ENCODE measurements at regions not wholly inside any gene's neighbourhood (a gene's known extent, or its start where the extent isn't known, plus 50 kb on each side); places are given as distances from the start of the nearest gene placed in this dataset.
"Not testable (repeated sequence)": the region's sequence is repeated elsewhere in the genome, so short reads cannot be mapped to it uniquely, and the experiment has no call there.

- not testable (repeated sequence) for H3K9me2 ChIP-seq (replicated peaks; ENCODE audit: insufficient read depth); H2AFZ ChIP-seq; H3K9me3 ChIP-seq (ENCODE audit: low read depth); H3K4me1 ChIP-seq (ENCODE audit: insufficient read depth); H3K4me2 ChIP-seq; H3K79me2 ChIP-seq; H3K36me3 ChIP-seq (replicated peaks; ENCODE audit: insufficient read depth, low read depth); H3K27ac ChIP-seq; DNase-seq (ENCODE audit: low spot score); H3K4me3 ChIP-seq; H4K20me1 ChIP-seq (ENCODE audit: insufficient read depth, poor library complexity, severe bottlenecking); H3K27me3 ChIP-seq
- WGBS (ENCODE audit: low lambda C conversion rate, missing lambda C conversion rate) = 61% methylated on average over 1 of the region's 1 CpG
Measured at GRCh38 chr9:42239445-42240260, 56.2 kb downstream of the SPATA31A6 start.

GRCh38 chr9:42240261-42240579 is 56.8 kb downstream of the SPATA31A6 start:
- not testable (repeated sequence) for H3K36me3 ChIP-seq (replicated peaks; ENCODE audit: insufficient read depth, low read depth); H3K4me3 ChIP-seq; H3K9me3 ChIP-seq (ENCODE audit: low read depth); H3K27me3 ChIP-seq; H3K9me2 ChIP-seq (replicated peaks; ENCODE audit: insufficient read depth); DNase-seq (ENCODE audit: low spot score); H3K4me1 ChIP-seq (ENCODE audit: insufficient read depth); H3K4me2 ChIP-seq; H2AFZ ChIP-seq; H4K20me1 ChIP-seq (ENCODE audit: insufficient read depth, poor library complexity, severe bottlenecking); H3K27ac ChIP-seq; H3K79me2 ChIP-seq
- WGBS (ENCODE audit: low lambda C conversion rate, missing lambda C conversion rate) = 53% methylated on average over 1 of the region's 1 CpG

- not testable (repeated sequence) for H3K9me2 ChIP-seq (replicated peaks; ENCODE audit: insufficient read depth); H3K27me3 ChIP-seq; H4K20me1 ChIP-seq (ENCODE audit: insufficient read depth, poor library complexity, severe bottlenecking); H3K27ac ChIP-seq; H3K9me3 ChIP-seq (ENCODE audit: low read depth); H3K4me3 ChIP-seq; H3K4me1 ChIP-seq (ENCODE audit: insufficient read depth); H3K36me3 ChIP-seq (replicated peaks; ENCODE audit: insufficient read depth, low read depth); H3K79me2 ChIP-seq; H3K4me2 ChIP-seq; H2AFZ ChIP-seq; DNase-seq (ENCODE audit: low spot score)
- 83% methylated on average over 2 of the region's 2 CpGs for WGBS (ENCODE audit: low lambda C conversion rate, missing lambda C conversion rate)
Measured at GRCh38 chr9:42243211-42243610, 59.8 kb downstream of the SPATA31A6 start.

GRCh38 chr9:42243822-42244221 is 60.4 kb downstream of the SPATA31A6 start:
- H3K9me2 ChIP-seq (replicated peaks; ENCODE audit: insufficient read depth); H3K27me3 ChIP-seq; H3K9me3 ChIP-seq (ENCODE audit: low read depth); H3K79me2 ChIP-seq; H3K4me1 ChIP-seq (ENCODE audit: insufficient read depth); H3K4me2 ChIP-seq; H3K4me3 ChIP-seq; H2AFZ ChIP-seq; H4K20me1 ChIP-seq (ENCODE audit: insufficient read depth, poor library complexity, severe bottlenecking); DNase-seq (ENCODE audit: low spot score); H3K36me3 ChIP-seq (replicated peaks; ENCODE audit: insufficient read depth, low read depth); H3K27ac ChIP-seq: not testable (repeated sequence)
- WGBS (ENCODE audit: low lambda C conversion rate, missing lambda C conversion rate) = 81% methylated on average over 3 of the region's 3 CpGs

- not testable (repeated sequence) for DNase-seq (ENCODE audit: low spot score); H3K4me2 ChIP-seq; H2AFZ ChIP-seq; H3K4me1 ChIP-seq (ENCODE audit: insufficient read depth); H3K36me3 ChIP-seq (replicated peaks; ENCODE audit: insufficient read depth, low read depth); H4K20me1 ChIP-seq (ENCODE audit: insufficient read depth, poor library complexity, severe bottlenecking); H3K27me3 ChIP-seq; H3K4me3 ChIP-seq; H3K9me3 ChIP-seq (ENCODE audit: low read depth); H3K9me2 ChIP-seq (replicated peaks; ENCODE audit: insufficient read depth); H3K79me2 ChIP-seq; H3K27ac ChIP-seq
- 77% methylated on average over 6 of the region's 6 CpGs for WGBS (ENCODE audit: low lambda C conversion rate, missing lambda C conversion rate)
Measured at GRCh38 chr9:42268729-42269128, 85.3 kb downstream of the SPATA31A6 start.

GRCh38 chr9:42269171-42269570 is 85.7 kb downstream of the SPATA31A6 start:
- H3K79me2 ChIP-seq; H3K27ac ChIP-seq; H3K27me3 ChIP-seq; H3K9me2 ChIP-seq (replicated peaks; ENCODE audit: insufficient read depth); H3K36me3 ChIP-seq (replicated peaks; ENCODE audit: insufficient read depth, low read depth); H4K20me1 ChIP-seq (ENCODE audit: insufficient read depth, poor library complexity, severe bottlenecking); H2AFZ ChIP-seq; H3K9me3 ChIP-seq (ENCODE audit: low read depth); H3K4me3 ChIP-seq; H3K4me2 ChIP-seq; DNase-seq (ENCODE audit: low spot score); H3K4me1 ChIP-seq (ENCODE audit: insufficient read depth): not testable (repeated sequence)
- WGBS (ENCODE audit: low lambda C conversion rate, missing lambda C conversion rate) = 89% methylated on average over 11 of the region's 11 CpGs

- H4K20me1 ChIP-seq (ENCODE audit: insufficient read depth, poor library complexity, severe bottlenecking); H3K27ac ChIP-seq; H3K9me3 ChIP-seq (ENCODE audit: low read depth); H3K27me3 ChIP-seq; H3K79me2 ChIP-seq; H3K36me3 ChIP-seq (replicated peaks; ENCODE audit: insufficient read depth, low read depth); H3K9me2 ChIP-seq (replicated peaks; ENCODE audit: insufficient read depth); H2AFZ ChIP-seq; H3K4me2 ChIP-seq; H3K4me1 ChIP-seq (ENCODE audit: insufficient read depth); DNase-seq (ENCODE audit: low spot score); H3K4me3 ChIP-seq: not testable (repeated sequence)
- WGBS (ENCODE audit: low lambda C conversion rate, missing lambda C conversion rate) = 96% methylated on average over 1 of the region's 1 CpG
Measured at GRCh38 chr9:42273191-42273590, 89.7 kb downstream of the SPATA31A6 start.

Data from hepatocyte (in vitro differentiated cells).